ENCODE measurements at regions not wholly inside any gene's neighbourhood (a gene's known extent, or its start where the extent isn't known, plus 50 kb on each side); places are given as distances from the start of the nearest gene placed in this dataset.

- no peak for TF ChIP-seq MLLT1 (IDR thresholded peaks at IDR 0.05)
- no peak for TF ChIP-seq BACH1 (IDR thresholded peaks at IDR 0.05; ENCODE audit: borderline replicate concordance)
- no peak for TF ChIP-seq CTCF (IDR thresholded peaks at IDR 0.05 in 2 of 3, conservative IDR thresholded peaks at IDR 0.05 in 1 of 3; ENCODE audit: control insufficient read depth in 2 of 3, extremely low read depth in 1 of 3, insufficient read depth in 1 of 3, low read depth in 3 of 3, low read length in 3 of 3)
- no peak for TF ChIP-seq PBX3 (IDR thresholded peaks at IDR 0.05; ENCODE audit: insufficient replicate concordance, low read depth, low read length)
- TF ChIP-seq ZNF274 (IDR thresholded peaks at IDR 0.05; ENCODE audit: insufficient read depth, insufficient read length), result no peak
- TF ChIP-seq ATF2 (IDR thresholded peaks at IDR 0.05; ENCODE audit: low read length), result no peak
- no peak for TF ChIP-seq ZBTB33 (IDR thresholded peaks at IDR 0.05)
- no peak for TF ChIP-seq SIN3A (IDR thresholded peaks at IDR 0.05; ENCODE audit: low read depth, low read length)
- no peak for TF ChIP-seq MEF2B (IDR thresholded peaks at IDR 0.05; ENCODE audit: partially characterized antibody, poor library complexity, severe bottlenecking)
- no peak for TF ChIP-seq CBX3 (IDR thresholded peaks at IDR 0.05; ENCODE audit: borderline replicate concordance, low read depth)
- no peak for TF ChIP-seq POLR2A (IDR thresholded peaks at IDR 0.05; ENCODE audit: low read depth, low read length)
- no peak for TF ChIP-seq KAT2A (conservative IDR thresholded peaks at IDR 0.05; ENCODE audit: control insufficient read depth, low read depth, low read length)
These were observed 71.1 kb upstream of the CTLA4 start for GRCh38 chr2:203796248-203797010.
